Transverse colon (tissue), 3 donors: ENCODE measurements at regions not wholly inside any gene's neighbourhood (a gene's known extent, or its start where the extent isn't known, plus 50 kb on each side); places are given as distances from the start of the nearest gene placed in this dataset.

Experiments
- EP300 ChIP-seq: sonication (generic); formaldehyde crosslinking; IDR thresholded peaks from one replicate; pipeline ENCODE4 v1.6.1; 2017; ENCODE audit warnings: antibody characterized with exemption, low read depth
- POLR2A ChIP-seq: fragments of 450-650 bp; IDR thresholded peaks from one replicate; pipeline ENCODE4 v1.6.1; 2016; ENCODE audit warnings: antibody characterized with exemption, mild to moderate bottlenecking, moderate library complexity
- TF ChIP-seq, protein P1 (sequence below), 5 experiments: fragments of 200-600 bp in 3 of 5; fragments of 450-650 bp in 2 of 5; sonication (generic) in 3 of 5; IDR thresholded peaks; 1 replicate in 2 of 5; 2 replicates in 3 of 5; pipeline ENCODE4 v1.5.1; 2016 to 2017; ENCODE audit warnings: antibody characterized with exemption in 5 of 5, inconsistent platforms in 3 of 5, mild to moderate bottlenecking in 2 of 5, moderate library complexity in 1 of 5

DNA sequence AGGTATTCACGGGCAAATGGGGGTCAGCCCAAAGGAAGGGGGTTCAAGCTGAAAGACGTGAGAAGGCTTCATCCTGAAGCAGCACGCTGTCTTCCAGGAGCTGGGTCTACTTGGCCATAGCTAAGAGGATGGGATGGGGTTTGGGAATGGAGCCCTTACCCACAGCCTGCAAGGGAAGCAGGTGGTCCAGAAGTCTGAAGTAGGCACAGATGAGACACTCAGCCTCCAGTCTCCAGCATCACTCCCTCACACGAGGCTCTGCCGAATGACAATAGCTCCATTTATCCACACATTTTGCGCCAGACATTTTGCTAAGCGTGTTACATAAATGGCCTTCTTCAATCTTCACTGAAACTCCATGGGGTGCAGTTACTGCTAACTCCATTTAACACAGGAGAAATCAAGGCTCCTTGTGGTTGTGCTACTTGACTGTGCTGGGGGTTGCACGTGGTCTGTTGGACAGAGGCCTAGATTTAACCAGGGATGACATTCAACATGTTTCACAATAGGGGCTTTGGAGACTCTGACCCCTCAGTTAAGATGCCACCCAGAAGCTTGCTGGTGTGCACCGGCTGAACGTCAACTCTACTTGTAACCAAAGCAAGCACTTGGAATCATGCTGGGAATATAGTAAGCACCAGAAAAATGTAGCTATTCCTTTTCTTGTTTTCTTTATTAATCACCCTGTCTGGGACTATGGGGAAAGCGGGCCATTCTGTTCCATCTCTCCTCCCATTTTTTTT, 85.3 kb downstream of the FAM241B start:
- TF ChIP-seq, protein P1, sequence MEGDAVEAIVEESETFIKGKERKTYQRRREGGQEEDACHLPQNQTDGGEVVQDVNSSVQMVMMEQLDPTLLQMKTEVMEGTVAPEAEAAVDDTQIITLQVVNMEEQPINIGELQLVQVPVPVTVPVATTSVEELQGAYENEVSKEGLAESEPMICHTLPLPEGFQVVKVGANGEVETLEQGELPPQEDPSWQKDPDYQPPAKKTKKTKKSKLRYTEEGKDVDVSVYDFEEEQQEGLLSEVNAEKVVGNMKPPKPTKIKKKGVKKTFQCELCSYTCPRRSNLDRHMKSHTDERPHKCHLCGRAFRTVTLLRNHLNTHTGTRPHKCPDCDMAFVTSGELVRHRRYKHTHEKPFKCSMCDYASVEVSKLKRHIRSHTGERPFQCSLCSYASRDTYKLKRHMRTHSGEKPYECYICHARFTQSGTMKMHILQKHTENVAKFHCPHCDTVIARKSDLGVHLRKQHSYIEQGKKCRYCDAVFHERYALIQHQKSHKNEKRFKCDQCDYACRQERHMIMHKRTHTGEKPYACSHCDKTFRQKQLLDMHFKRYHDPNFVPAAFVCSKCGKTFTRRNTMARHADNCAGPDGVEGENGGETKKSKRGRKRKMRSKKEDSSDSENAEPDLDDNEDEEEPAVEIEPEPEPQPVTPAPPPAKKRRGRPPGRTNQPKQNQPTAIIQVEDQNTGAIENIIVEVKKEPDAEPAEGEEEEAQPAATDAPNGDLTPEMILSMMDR (IDR thresholded peaks at IDR 0.05): no peak
- TF ChIP-seq EP300 (no peak), POLR2A (no peak)
